Lower lobe of right lung (tissue), 2 donors: ENCODE measurements at regions not wholly inside any gene's neighbourhood (a gene's known extent, or its start where the extent isn't known, plus 50 kb on each side); places are given as distances from the start of the nearest gene placed in this dataset.

Experiments
- ATAC-seq, 2 donors: fragments of 200-7000 bp; cut with Tn5 transposase; one replicate each; pipeline ENCODE4 v1.9.1; 2020 to 2022; ENCODE audit warnings: mild to moderate bottlenecking in 2 of 2, moderate library complexity in 2 of 2
- DNase-seq: peaks from one replicate; pipeline ENCODE4 v3.0.0-alpha.2; 2020
- H3K27ac ChIP-seq: fragments of 200-600 bp; one replicate; pipeline ENCODE4 v1.8.0; 2022
- H3K27me3 ChIP-seq: fragments of 200-600 bp; one replicate; pipeline ENCODE4 v1.8.0; 2022; ENCODE audit warnings: low read depth
- H3K36me3 ChIP-seq: fragments of 200-600 bp; one replicate; pipeline ENCODE4 v1.8.0; 2022; ENCODE audit warnings: mild to moderate bottlenecking
- H3K4me1 ChIP-seq: fragments of 200-600 bp; one replicate; pipeline ENCODE4 v1.8.0; 2022
- H3K4me3 ChIP-seq: fragments of 200-600 bp; one replicate; pipeline ENCODE4 v1.8.0; 2022; ENCODE audit warnings: mild to moderate bottlenecking
- H3K9me3 ChIP-seq: fragments of 200-600 bp; one replicate; pipeline ENCODE4 v1.8.0; 2022
- CTCF ChIP-seq: fragments of 200-600 bp; IDR thresholded peaks from one replicate; pipeline ENCODE4 v1.8.0; 2022; ENCODE audit warnings: antibody characterized with exemption, mild to moderate bottlenecking
- intact Hi-C: fragments of 100-400 bp; cut with DNase I; formaldehyde crosslinking; loops from one replicate; pipeline ENCODE4 v1.11.0; 2022
- donor health status: DM: no; HTN: yes; CAD: no; lungs with severe emphysema.

- intact Hi-C loops = no loop called here
- H3K27ac ChIP-seq = no peak overlapping the region
- no peak for ATAC-seq
Measured at GRCh38 chr3:69445498-69445897, 59.6 kb upstream of the FRMD4B start.

GRCh38 chr3:69445024-69445423 lies 59.1 kb upstream of the FRMD4B start:
- intact Hi-C loops = no loop called here
- H3K4me3 ChIP-seq = peak overlapping the region; percentile 20
- ATAC-seq (no peak), DNase-seq (no peak)
- no peak overlapping the region for H3K27ac ChIP-seq
- H3K4me1 ChIP-seq = no peaks in the 10 kb centered on the region
- no peak for TF ChIP-seq CTCF
- no peaks in the 10 kb centered on the region for H3K36me3 ChIP-seq
- H3K9me3 ChIP-seq = no peaks in the 10 kb centered on the region
- no peaks in the 10 kb centered on the region for H3K27me3 ChIP-seq

More at GRCh38 chr3:69445498-69445897, 59.6 kb upstream of the FRMD4B start:
- Histone ChIP-seq H3K4me3 (peak overlapping the region; percentile 20), H3K9me3 (no peaks in the 10 kb centered on the region), H3K4me1 (no peaks in the 10 kb centered on the region), H3K36me3 (no peaks in the 10 kb centered on the region), H3K27me3 (no peaks in the 10 kb centered on the region)
- TF ChIP-seq CTCF = no peak
- DNase-seq = no peak

GRCh38 chr3:69443457-69443920 lies 57.6 kb upstream of the FRMD4B start:
- DNase-seq (no peak), ATAC-seq (no peak)
- no peak overlapping the region for H3K4me3 ChIP-seq

GRCh38 chr3:69442771-69443311 lies 57.0 kb upstream of the FRMD4B start:
- ATAC-seq (no peak), DNase-seq (no peak)
- Histone ChIP-seq H3K9me3 (no peaks in the 10 kb centered on the region), H3K4me1 (no peaks in the 10 kb centered on the region), H3K4me3 (no peak overlapping the region), H3K36me3 (no peaks in the 10 kb centered on the region), H3K27me3 (no peaks in the 10 kb centered on the region), H3K27ac (no peak overlapping the region)
- intact Hi-C loops = no loop called here
- TF ChIP-seq CTCF = no peak

More at GRCh38 chr3:69443457-69443920, 57.6 kb upstream of the FRMD4B start:
- TF ChIP-seq CTCF = no peak
- no peaks in the 10 kb centered on the region for H3K4me1 ChIP-seq
- intact Hi-C loops = no loop called here
- H3K36me3 ChIP-seq = no peaks in the 10 kb centered on the region
- H3K27me3 ChIP-seq = no peaks in the 10 kb centered on the region
- no peaks in the 10 kb centered on the region for H3K9me3 ChIP-seq
- no peak overlapping the region for H3K27ac ChIP-seq

- Histone ChIP-seq H3K9me3 (no peaks in the 10 kb centered on the region), H3K4me1 (no peaks in the 10 kb centered on the region), H3K36me3 (no peaks in the 10 kb centered on the region), H3K27me3 (no peaks in the 10 kb centered on the region), H3K4me3 (no peak overlapping the region), H3K27ac (no peak overlapping the region)
- no peak for DNase-seq
- intact Hi-C loops = no loop called here
- no peak for ATAC-seq
- TF ChIP-seq CTCF = no peak
Measured at GRCh38 chr3:69441732-69442131, 55.8 kb upstream of the FRMD4B start.
